Right lobe of liver (tissue), 6 donors: ENCODE measurements at regions not wholly inside any gene's neighbourhood (a gene's known extent, or its start where the extent isn't known, plus 50 kb on each side); places are given as distances from the start of the nearest gene placed in this dataset.

Source experiments
- ATAC-seq, 4 donors: fragments of 200-7000 bp; cut with Tn5 transposase; one replicate each; pipeline ENCODE4 v1.9.1; 2020; ENCODE audit warnings: mild to moderate bottlenecking in 4 of 4, moderate library complexity in 4 of 4
- DNase-seq, 3 donors: peaks; one replicate each; pipeline ENCODE4 v3.0.0-alpha.2; 2020
- H3K27ac ChIP-seq, 3 donors: fragments of 200-600 bp; one replicate each; pipeline ENCODE4 v1.8.0; 2022
- H3K27me3 ChIP-seq, 2 donors: fragments of 200-600 bp; one replicate each; pipeline ENCODE4 v1.8.0; 2022
- H3K36me3 ChIP-seq, 4 donors: fragments of 200-600 bp; sonication (generic) in 1 of 4; one replicate each; pipeline versions ENCODE4 v1.5.1 to v1.8.0; 2017 to 2022; ENCODE audit warnings: control low read depth in 1 of 4
- H3K4me1 ChIP-seq, 4 donors: fragments of 200-600 bp; sonication (generic) in 1 of 4; one replicate each; pipeline versions ENCODE4 v1.5.1 to v1.8.0; 2017 to 2022; ENCODE audit warnings: control low read depth in 1 of 4
- H3K4me3 ChIP-seq, 3 donors: fragments of 200-600 bp; one replicate each; pipeline ENCODE4 v1.8.0; 2022
- H3K9me3 ChIP-seq, 4 donors: fragments of 200-600 bp; sonication (generic) in 1 of 4; one replicate each; pipeline versions ENCODE4 v1.5.1 to v1.8.0; 2017 to 2022; ENCODE audit warnings: control low read depth in 1 of 4
- POLR2A ChIP-seq: fragments of 450-650 bp; IDR thresholded peaks from one replicate; pipeline ENCODE4 v1.6.1; 2017; ENCODE audit warnings: antibody characterized with exemption, mild to moderate bottlenecking
- WGBS: methylation state at CpG from one replicate; pipeline ENCODE4 v1.1.6; 2018; ENCODE audit warnings: low coverage, low lambda C conversion rate; ENCODE audit not compliant: insufficient coverage; ENCODE audit errors: missing lambda C conversion rate; 5-methylcytosine and 5-hydroxymethylcytosine counted together
- intact Hi-C, 2 donors: fragments of 100-400 bp; cut with DNase I; formaldehyde crosslinking; loops; one replicate each; pipeline versions ENCODE4 v1.11.2 to v1.14.1; 2022
- TF ChIP-seq, protein P1 (sequence below), 4 donors: fragments of 200-600 bp in 3 of 4; fragments of 450-650 bp in 1 of 4; IDR thresholded peaks; one replicate each; pipeline versions ENCODE4 v1.5.1 to v1.8.0; 2016 to 2022; ENCODE audit warnings: antibody characterized with exemption in 4 of 4, mild to moderate bottlenecking in 2 of 4
- donor health status: DM: no; HTN: yes; CAD: no.
- donor health status: DM: no; HTN: no; CAD: no.
- donor health status: DM: no; HTN: no; CAD: no.
- donor health status: DM: no; HTN: yes; CAD: no.
- donor health status: DM: no; HTN: yes; CAD: no.

DNA sequence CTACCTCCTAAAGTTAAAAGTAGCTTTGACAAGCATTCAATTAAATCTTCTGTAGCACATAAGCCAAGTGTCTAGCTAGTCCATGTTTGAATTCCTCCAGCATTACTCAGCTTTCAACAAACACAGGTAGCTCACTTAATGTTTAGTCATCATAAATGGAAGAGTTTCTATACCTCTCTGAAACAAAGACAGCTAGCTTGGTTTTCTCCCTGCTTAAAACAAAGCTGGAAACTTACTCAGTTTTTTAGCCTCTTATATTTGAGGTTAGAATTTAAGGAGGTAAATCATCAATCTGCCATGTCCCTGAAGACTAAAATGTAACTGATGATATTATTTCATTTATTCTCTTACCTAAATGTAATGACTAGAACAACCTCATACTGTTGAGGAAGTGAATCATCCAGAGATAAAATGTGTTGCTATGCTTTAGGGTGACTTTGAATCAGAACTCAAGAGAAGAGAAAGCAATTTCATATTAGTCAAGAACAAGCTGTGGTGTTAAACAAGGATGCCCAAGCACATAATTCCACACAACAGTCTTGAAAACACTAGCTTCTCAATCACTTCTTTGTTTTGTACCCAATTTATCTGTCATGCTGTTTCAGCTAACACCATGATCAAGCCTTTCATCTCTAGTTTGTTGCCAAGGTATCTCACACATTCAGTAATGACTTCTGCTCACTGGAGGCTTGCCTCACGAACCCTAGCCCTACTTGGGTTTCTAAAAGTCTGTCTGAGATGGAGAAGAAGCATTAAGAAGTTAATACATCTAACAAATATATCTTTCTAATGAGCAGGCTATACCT lies 251.9 kb downstream of the EPM2A start:
- intact Hi-C loops = no loop called here
- no peaks in the 10 kb centered on the region for H3K36me3 ChIP-seq
- no peaks in the 10 kb centered on the region for H3K9me3 ChIP-seq
- no peaks in the 10 kb centered on the region for H3K4me1 ChIP-seq
- H3K27ac ChIP-seq = no peak overlapping the region
- H3K4me3 ChIP-seq = no peak overlapping the region
- DNase-seq = no peak
- WGBS = 44% methylated on average over 1 of the region's 1 CpG
- H3K27me3 ChIP-seq = no peaks in the 10 kb centered on the region
- peak in 1 of 4 donors; percentile 42 for ATAC-seq
- TF ChIP-seq, protein P1, sequence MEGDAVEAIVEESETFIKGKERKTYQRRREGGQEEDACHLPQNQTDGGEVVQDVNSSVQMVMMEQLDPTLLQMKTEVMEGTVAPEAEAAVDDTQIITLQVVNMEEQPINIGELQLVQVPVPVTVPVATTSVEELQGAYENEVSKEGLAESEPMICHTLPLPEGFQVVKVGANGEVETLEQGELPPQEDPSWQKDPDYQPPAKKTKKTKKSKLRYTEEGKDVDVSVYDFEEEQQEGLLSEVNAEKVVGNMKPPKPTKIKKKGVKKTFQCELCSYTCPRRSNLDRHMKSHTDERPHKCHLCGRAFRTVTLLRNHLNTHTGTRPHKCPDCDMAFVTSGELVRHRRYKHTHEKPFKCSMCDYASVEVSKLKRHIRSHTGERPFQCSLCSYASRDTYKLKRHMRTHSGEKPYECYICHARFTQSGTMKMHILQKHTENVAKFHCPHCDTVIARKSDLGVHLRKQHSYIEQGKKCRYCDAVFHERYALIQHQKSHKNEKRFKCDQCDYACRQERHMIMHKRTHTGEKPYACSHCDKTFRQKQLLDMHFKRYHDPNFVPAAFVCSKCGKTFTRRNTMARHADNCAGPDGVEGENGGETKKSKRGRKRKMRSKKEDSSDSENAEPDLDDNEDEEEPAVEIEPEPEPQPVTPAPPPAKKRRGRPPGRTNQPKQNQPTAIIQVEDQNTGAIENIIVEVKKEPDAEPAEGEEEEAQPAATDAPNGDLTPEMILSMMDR (IDR thresholded peaks at IDR 0.05) = no peak
- no peak for TF ChIP-seq POLR2A

DNA sequence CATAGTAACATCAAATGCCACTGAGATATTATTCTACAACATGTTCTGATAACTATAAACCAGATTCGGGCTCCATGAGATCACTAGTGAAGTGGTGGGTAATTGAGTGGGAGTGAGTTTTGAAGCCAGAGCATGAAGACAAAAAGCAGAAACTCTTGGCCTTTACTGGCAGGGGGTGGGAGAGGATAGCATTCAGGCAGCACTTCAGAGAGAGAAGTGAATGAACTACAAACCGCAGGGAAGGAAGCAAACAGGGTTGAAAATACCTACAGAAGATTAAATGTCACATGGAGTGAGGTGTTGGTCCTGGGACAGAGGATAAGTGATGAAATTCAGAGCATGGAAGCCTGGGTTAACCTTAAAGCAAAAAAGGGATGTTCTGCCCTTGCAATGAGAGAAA lies 250.0 kb downstream of the EPM2A start:
- Histone ChIP-seq H3K36me3 (no peaks in the 10 kb centered on the region), H3K27ac (no peak overlapping the region), H3K4me3 (no peak overlapping the region), H3K4me1 (no peaks in the 10 kb centered on the region), H3K27me3 (no peaks in the 10 kb centered on the region), H3K9me3 (no peaks in the 10 kb centered on the region)
- TF ChIP-seq POLR2A = no peak
- TF ChIP-seq, protein P1 (IDR thresholded peaks at IDR 0.05) = no peak
- no peak for DNase-seq
- 57% methylated on average over 2 of the region's 2 CpGs for WGBS
- intact Hi-C loops = no loop called here
- ATAC-seq = no peak

DNA sequence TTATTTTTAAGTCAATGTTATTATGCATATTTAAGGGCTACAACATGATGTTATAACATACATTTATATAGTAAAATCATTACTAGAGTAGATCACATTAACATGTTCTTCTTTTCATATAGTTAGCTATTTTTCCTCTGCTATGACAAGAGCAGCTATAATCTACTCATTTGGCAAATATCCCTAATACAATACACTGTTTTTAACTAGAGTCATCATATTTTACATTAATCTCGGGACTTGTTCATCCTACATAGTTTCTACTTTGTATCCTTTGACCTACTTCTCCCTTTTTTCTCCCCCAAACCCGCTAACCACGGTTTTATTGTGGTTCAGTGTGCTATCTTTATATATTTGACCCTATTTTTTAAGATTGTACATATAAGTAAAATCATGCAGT lies 249.0 kb downstream of the EPM2A start:
- no peak for ATAC-seq
- TF ChIP-seq, protein P1 (IDR thresholded peaks at IDR 0.05) = no peak
- TF ChIP-seq POLR2A = no peak
- 44% methylated on average over 3 of the region's 3 CpGs for WGBS
- Histone ChIP-seq H3K36me3 (no peaks in the 10 kb centered on the region), H3K27ac (no peak overlapping the region), H3K4me3 (no peak overlapping the region), H3K9me3 (no peaks in the 10 kb centered on the region), H3K4me1 (no peaks in the 10 kb centered on the region), H3K27me3 (no peaks in the 10 kb centered on the region)
- DNase-seq = no peak
- intact Hi-C loops = no loop called here

DNA sequence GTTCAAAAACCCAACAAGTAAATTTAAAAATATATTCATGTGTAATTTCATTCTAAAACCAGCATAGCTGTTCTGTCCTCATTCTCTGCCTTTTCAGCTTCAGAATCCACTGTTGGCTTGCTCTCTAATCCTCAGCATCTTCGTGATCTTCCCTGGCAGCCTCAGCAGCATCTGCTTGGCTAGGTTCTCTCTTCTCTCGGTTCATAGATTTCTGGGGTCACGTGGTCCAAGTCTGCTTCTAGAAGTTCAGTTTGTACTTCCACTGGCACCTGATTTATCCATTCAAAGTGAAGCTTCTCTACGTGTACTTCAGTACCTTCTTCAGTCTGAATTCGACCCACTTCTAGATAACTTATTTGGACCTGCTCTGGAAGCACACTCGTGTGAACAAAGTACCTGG lies 245.7 kb downstream of the EPM2A start:
- H3K27me3 ChIP-seq = no peaks in the 10 kb centered on the region
- 60% methylated on average over 6 of the region's 6 CpGs for WGBS
- no peaks in the 10 kb centered on the region for H3K4me1 ChIP-seq
- no peaks in the 10 kb centered on the region for H3K9me3 ChIP-seq
- H3K36me3 ChIP-seq = no peaks in the 10 kb centered on the region
- intact Hi-C loops = no loop called here
- ATAC-seq = no peak
- no peak for TF ChIP-seq POLR2A
- TF ChIP-seq, protein P1 (IDR thresholded peaks at IDR 0.05) = no peak
- DNase-seq = no peak
- H3K27ac ChIP-seq = no peak overlapping the region
- no peak overlapping the region for H3K4me3 ChIP-seq
